C4-2B (cell line): ENCODE measurements at regions not wholly inside any gene's neighbourhood (a gene's known extent, or its start where the extent isn't known, plus 50 kb on each side); places are given as distances from the start of the nearest gene placed in this dataset.

Experiments used
- ZFX ChIP-seq: fragments of 450-650 bp; IDR thresholded peaks from 2 replicates; pipeline ENCODE4 v1.6.1; 2017
- TF ChIP-seq, protein P1 (sequence below): fragments of 450-650 bp; conservative IDR thresholded peaks from 2 replicates; pipeline ENCODE4 v1.5.1; 2017; ENCODE audit warnings: mild to moderate bottlenecking

DNA sequence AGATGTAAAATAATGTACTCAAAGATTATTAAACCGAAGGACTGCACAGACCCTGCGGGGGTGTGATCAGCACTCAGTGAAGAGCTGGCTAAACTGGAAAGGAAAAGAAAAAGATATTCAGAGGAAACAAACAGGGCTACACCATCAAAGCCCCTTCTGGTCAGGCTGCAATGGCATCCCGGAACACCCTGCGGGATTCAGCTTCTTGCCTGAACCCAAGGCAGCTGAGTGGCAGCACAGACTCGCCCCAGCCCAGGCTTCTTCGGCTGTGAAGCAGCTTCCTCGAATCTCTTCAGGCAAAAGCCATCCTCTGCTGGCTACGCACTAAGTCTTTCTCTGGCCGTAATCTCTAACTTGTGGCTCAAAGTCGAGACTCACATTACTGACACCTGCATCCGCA lies 220.9 kb downstream of the TEX29 start:
- TF ChIP-seq, protein P1, sequence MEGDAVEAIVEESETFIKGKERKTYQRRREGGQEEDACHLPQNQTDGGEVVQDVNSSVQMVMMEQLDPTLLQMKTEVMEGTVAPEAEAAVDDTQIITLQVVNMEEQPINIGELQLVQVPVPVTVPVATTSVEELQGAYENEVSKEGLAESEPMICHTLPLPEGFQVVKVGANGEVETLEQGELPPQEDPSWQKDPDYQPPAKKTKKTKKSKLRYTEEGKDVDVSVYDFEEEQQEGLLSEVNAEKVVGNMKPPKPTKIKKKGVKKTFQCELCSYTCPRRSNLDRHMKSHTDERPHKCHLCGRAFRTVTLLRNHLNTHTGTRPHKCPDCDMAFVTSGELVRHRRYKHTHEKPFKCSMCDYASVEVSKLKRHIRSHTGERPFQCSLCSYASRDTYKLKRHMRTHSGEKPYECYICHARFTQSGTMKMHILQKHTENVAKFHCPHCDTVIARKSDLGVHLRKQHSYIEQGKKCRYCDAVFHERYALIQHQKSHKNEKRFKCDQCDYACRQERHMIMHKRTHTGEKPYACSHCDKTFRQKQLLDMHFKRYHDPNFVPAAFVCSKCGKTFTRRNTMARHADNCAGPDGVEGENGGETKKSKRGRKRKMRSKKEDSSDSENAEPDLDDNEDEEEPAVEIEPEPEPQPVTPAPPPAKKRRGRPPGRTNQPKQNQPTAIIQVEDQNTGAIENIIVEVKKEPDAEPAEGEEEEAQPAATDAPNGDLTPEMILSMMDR, result no peak
- no peak for TF ChIP-seq ZFX
